Fibroblast of skin of right quadriceps (primary cell): ENCODE measurements at regions not wholly inside any gene's neighbourhood (a gene's known extent, or its start where the extent isn't known, plus 50 kb on each side); places are given as distances from the start of the nearest gene placed in this dataset.
A peak's percentile ranks its signal among the peaks of the same experiment; 100 is the strongest.

Source experiments
- DNase-seq: peaks from one replicate; pipeline ENCODE4 v3.0.0-alpha.2; 2013

GRCh38 chr15:58329781-58330671, 101.8 kb upstream of the LIPC start:
- DNase-seq: no peak

GRCh38 chr15:58330741-58331559, 100.8 kb upstream of the LIPC start:
- DNase-seq: no peak

DNA sequence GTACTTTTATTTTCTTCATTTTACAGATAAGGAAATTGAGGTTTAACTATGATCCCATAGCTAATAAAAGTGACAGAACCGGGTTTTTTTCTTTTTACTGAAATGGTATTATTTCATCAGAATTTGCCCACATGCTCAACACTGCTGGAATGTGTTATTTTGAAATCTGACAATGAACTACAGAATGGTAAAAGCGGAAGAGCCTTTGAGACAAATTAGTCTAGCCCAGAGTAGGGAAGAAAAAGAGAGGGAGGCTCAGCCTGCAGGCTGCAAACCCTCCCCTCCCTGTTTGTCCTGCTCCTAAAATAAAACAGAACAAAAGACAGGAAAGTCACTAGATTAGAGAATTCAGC, 100.3 kb upstream of the LIPC start:
- DNase-seq: no peak

DNA sequence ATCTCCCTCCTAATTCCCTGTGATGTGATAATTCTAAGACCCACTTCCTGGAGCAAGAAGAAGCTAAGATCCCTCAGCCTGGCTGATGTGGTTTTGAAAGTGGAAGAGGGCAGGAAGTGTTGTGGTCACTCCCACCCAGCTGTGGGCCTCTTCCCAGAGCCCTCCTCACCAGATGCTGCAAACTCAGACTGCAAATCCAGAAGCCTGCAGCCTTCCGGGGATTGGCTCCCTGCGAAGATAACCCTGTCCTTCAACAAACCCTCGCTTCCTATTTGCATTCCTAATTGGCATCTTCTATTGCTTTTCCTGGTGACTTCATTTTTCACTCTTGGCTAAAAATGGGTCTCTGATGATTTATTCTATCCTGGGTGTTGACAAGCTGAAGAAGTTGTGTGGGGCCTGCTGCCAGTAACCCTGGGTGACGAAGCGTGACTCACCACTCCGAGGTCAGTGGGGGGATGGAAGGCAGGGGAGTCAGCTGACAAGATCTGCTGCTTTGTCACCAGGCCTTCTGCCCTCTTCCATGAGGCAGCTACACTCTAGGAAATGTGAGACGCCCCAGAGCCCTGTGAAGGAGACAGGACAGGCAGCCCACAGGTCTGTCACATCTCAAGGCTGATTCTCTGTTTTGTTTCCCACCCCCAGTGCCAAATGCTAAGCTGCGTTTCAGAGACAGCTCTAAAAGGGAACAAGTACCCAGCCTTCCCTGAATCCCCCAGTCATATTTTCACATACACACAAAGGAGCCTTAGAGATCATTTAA, 99.7 kb upstream of the LIPC start:
- peak; percentile 100 for DNase-seq

GRCh38 chr15:58332676-58333400, 99.0 kb upstream of the LIPC start:
- DNase-seq: peak; percentile 83

GRCh38 chr15:58334803-58335202, 97.0 kb upstream of the LIPC start:
- DNase-seq: no peak

DNA sequence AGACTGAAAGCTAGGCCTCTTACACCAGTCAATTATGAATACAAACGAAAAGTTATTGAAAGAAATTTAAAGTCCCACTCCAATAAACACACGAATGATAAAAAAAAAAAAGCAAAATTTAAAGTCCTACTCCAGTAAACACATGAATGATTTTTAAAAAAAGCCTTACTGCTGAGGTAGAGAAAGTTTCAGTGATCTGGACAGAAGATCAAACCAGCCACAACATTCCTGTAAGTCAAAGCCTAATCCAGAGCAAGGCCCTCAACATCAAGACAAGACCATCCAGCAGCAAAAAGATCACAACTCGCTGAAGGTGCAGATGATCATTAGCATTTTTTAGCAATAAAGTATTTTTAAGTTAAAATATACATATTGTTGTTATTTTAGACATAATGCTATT, 95.6 kb upstream of the LIPC start:
- no peak for DNase-seq

DNA sequence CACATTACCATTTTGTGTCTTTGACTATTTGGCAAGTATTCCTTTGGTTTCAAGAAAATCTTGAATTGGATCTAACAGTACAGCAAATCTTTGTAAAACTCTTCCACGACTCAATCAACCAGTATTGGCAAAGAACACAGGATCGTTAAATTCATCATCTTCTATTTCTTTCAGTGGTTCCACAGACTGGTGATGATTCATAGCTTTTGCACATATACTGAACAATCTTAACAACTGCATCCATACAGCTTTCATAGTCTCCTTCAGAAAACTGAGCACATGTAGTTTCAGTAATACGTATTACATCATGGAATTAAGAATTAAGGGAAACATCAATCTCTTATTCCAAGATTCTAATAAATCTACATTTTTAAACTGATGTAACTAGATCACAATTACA, 91.6 kb upstream of the LIPC start:
- peak; percentile 72 for DNase-seq

- no peak for DNase-seq
Observed at GRCh38 chr15:58342508-58342907, 89.3 kb upstream of the LIPC start.

GRCh38 chr15:58344213-58345070, 87.3 kb upstream of the LIPC start:
- DNase-seq: no peak

DNA sequence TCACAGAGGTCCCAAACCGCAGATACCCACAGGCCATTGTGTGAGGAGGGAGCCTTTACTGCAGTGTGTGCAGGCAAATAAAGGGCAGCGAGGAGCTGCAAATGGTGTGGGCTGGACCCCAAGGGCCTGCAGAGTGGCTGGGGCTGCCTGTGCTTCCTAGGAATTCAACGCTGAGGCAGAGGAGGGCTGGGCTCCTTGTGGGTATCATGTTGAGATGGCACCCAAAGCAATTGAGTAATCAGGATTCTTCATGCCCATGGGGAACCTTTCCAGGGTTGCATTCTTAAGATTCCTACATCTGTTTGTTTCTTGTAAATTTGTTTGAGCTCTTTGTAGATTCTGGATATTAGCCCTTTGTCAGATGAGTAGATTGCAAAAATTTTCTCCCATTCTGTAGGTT, 85.4 kb upstream of the LIPC start:
- DNase-seq: peak; percentile 50

DNA sequence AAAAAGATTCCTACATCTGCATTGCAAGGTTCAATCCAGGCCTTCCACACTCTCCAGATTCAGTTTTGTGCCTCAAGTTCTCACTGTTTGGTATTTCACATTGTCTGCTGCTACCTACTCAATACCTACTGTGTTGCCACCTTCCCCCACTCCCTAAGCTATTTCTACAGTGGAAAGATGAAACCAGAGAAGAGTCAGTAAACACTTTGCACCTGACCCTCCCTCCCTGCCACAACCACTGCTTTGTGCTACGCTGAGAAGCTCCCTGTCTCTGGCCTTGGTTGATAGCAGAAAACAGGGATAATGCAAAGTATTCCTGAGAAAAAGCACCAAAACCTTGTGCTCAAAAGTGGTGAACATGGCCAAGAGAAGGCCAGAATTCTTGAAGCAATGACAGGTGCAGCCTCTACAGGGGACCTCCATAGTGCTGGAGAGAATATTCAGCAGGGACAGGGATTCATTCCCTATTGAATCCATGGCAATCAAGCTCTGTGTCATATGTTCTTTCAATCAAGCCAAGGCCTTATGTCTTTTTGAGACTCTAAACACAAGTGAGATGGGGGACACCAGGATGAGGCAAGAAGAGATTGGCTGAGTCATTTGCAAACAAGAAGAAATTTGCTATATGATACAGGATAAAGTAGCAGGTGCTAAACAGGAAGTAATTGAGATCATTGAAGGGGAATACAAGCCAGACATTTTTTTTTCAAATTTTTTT, 83.5 kb upstream of the LIPC start:
- DNase-seq: no peak

GRCh38 chr15:58352026-58352929, 79.5 kb upstream of the LIPC start:
- no peak for DNase-seq

GRCh38 chr15:58355382-58355971, 76.3 kb upstream of the LIPC start:
- DNase-seq: no peak

DNA sequence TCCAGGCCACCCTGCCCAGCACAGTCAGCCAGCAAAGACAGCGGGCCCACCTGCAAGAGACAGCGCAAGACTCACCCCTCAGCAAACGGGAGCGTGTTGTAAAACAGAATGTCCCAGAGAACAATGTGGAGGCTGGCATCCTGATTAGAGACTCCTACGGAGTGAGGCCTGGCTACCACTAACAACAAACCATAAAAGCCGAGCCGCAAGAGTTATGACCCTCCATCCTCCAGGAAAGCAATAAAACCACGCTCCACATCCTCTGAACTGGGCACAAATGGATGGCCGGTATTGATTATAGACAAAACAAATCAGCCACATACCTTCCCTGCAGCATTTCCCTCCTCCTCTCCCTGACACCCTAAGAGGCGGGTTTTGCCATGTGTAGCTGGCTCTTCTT, 75.8 kb upstream of the LIPC start:
- no peak for DNase-seq

- DNase-seq: no peak
Observed at GRCh38 chr15:58357529-58358476, 74.0 kb upstream of the LIPC start.

- no peak for DNase-seq
Observed at GRCh38 chr15:58360421-58361090, 71.2 kb upstream of the LIPC start.
